ENCODE measurements at regions not wholly inside any gene's neighbourhood (a gene's known extent, or its start where the extent isn't known, plus 50 kb on each side); places are given as distances from the start of the nearest gene placed in this dataset.
"Not testable (repeated sequence)": the region's sequence is repeated elsewhere in the genome, so short reads cannot be mapped to it uniquely, and the experiment has no call there.

GRCh38 chr9:81079055-81079454 lies 610.3 kb downstream of the TLE1 start:
- H3K27ac Mint-ChIP-seq = no peak overlapping the region
- no peak for ATAC-seq (ENCODE audit: low read depth)
- no peak overlapping the region for H3K4me3 Mint-ChIP-seq
- H3K4me1 Mint-ChIP-seq = no peaks in the 10 kb centered on the region
- no peaks in the 10 kb centered on the region for H3K27me3 Mint-ChIP-seq
- H3K36me3 Mint-ChIP-seq = no peaks in the 10 kb centered on the region
- no peaks in the 10 kb centered on the region for H3K9me3 Mint-ChIP-seq
- no peak for DNase-seq (ENCODE audit: low spot score in 2 of 2)

DNA sequence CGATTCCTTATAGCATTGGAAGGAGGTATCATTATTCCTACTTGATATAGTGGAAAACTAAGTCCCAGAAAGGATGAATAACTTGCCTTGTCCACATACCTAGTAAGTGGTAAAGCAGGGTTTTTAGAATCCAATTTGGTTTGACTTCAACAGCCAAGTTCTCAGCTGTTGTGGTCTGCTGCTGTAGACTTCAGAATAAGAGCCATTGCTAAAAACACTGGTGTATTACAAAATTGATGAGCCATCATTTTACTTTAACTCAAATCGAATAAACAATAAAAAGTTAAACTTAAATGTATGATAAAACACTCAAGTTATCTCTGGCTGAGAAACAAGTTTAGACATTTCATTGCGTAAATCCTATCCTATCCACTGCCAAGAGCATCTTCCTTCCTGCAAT lies 610.8 kb downstream of the TLE1 start:
- H3K9me3 Mint-ChIP-seq = no peaks in the 10 kb centered on the region
- H3K36me3 Mint-ChIP-seq = no peaks in the 10 kb centered on the region
- H3K4me1 Mint-ChIP-seq = no peaks in the 10 kb centered on the region
- H3K27me3 Mint-ChIP-seq = no peaks in the 10 kb centered on the region
- H3K27ac Mint-ChIP-seq = no peak overlapping the region
- no peak for ATAC-seq (ENCODE audit: low read depth)
- no peak overlapping the region for H3K4me3 Mint-ChIP-seq
- no peak for DNase-seq (ENCODE audit: low spot score in 2 of 2)

- ATAC-seq (ENCODE audit: low read depth) (no peak), DNase-seq (ENCODE audit: low spot score in 2 of 2) (no peak)
- Mint-ChIP-seq H3K27ac (no peak overlapping the region), H3K36me3 (no peaks in the 10 kb centered on the region), H3K27me3 (no peaks in the 10 kb centered on the region), H3K4me3 (no peak overlapping the region), H3K4me1 (no peaks in the 10 kb centered on the region), H3K9me3 (no peaks in the 10 kb centered on the region)
These were observed 611.8 kb downstream of the TLE1 start for GRCh38 chr9:81077572-81077971.

GRCh38 chr9:81076131-81076530 lies 613.2 kb downstream of the TLE1 start:
- no peak for ATAC-seq (ENCODE audit: low read depth)
- H3K4me3 Mint-ChIP-seq = no peak overlapping the region
- no peak for DNase-seq (ENCODE audit: low spot score in 2 of 2)
- H3K27ac Mint-ChIP-seq = no peak overlapping the region
- no peaks in the 10 kb centered on the region for H3K4me1 Mint-ChIP-seq
- no peaks in the 10 kb centered on the region for H3K27me3 Mint-ChIP-seq
- H3K9me3 Mint-ChIP-seq = no peaks in the 10 kb centered on the region
- no peaks in the 10 kb centered on the region for H3K36me3 Mint-ChIP-seq

GRCh38 chr9:81074221-81074620 lies 615.1 kb downstream of the TLE1 start:
- no peaks in the 10 kb centered on the region for H3K9me3 Mint-ChIP-seq
- H3K4me1 Mint-ChIP-seq = no peaks in the 10 kb centered on the region
- H3K36me3 Mint-ChIP-seq = no peaks in the 10 kb centered on the region
- no peak overlapping the region for H3K4me3 Mint-ChIP-seq
- no peak overlapping the region for H3K27ac Mint-ChIP-seq
- DNase-seq (ENCODE audit: low spot score in 2 of 2) (no peak), ATAC-seq (ENCODE audit: low read depth) (no peak)
- no peaks in the 10 kb centered on the region for H3K27me3 Mint-ChIP-seq

DNA sequence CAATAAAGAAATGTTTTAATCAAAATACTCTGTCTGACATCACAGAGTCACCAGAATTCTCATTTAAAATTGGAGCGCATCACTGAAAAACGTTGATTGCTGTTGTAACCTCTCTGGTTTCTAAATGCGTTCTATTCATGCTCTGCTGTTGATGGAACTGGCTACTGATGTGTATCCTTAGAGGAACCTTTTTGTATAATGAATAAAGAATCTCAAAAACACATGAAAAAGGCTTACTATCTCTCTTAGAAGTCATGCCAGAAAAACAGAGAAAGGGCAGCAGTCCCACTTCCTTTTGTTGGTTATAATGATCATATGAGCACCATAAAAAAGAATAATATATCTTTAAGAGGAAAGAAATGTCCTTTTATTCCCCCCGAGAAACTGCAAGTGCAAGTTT lies 615.5 kb downstream of the TLE1 start:
- Mint-ChIP-seq H3K4me3 (no peak overlapping the region), H3K4me1 (no peaks in the 10 kb centered on the region), H3K9me3 (no peaks in the 10 kb centered on the region), H3K27me3 (no peaks in the 10 kb centered on the region), H3K36me3 (no peaks in the 10 kb centered on the region), H3K27ac (no peak overlapping the region)
- DNase-seq (ENCODE audit: low spot score in 2 of 2) (no peak), ATAC-seq (ENCODE audit: low read depth) (no peak)

DNA sequence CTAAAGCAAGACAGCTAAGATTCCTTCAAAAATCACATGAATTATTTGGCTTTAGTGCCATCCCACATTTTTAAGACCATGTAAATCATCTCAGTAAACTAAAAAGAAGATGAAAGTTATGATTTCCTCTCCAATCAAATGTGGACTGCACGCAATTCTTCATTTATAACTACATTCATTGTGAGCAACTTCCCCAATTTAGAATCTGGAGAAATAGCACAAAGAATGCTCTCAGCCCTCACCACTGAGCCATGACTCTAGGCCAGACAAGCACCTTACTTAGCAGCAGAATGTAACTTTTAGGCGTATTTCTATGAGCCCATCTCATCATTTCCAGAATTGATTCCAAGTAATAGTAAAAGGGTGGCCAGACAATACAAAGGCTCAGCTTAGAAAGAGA lies 616.6 kb downstream of the TLE1 start:
- Mint-ChIP-seq H3K36me3 (no peaks in the 10 kb centered on the region), H3K27me3 (no peaks in the 10 kb centered on the region)

DNA sequence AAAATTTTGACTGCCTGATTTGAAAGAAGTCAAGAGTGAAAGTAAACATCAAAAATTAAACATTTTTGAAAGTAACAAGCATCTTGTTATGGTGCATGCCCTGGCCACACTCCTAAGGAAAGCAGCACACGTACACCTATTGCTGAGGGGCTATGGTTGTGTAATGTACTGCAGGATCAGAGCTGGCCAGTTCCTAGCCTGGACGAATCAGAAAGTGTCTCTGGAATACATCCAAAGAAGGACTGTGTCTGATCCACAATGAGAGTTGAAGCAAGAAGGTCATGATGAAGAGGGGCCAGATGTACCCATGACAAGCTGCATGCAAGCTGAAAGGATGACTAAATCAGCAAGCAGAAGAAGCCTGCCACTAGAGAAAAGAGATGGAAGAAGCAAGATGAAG lies 618.2 kb downstream of the TLE1 start:
- H3K27ac Mint-ChIP-seq = no peak overlapping the region
- DNase-seq (ENCODE audit: low spot score in 2 of 2) = no peak
- no peaks in the 10 kb centered on the region for H3K9me3 Mint-ChIP-seq

More for the DNA sequence above, 616.6 kb downstream of the TLE1 start:
- no peak for DNase-seq (ENCODE audit: low spot score in 2 of 2)
- no peak for ATAC-seq (ENCODE audit: low read depth)
- Mint-ChIP-seq H3K4me3 (no peak overlapping the region), H3K4me1 (no peaks in the 10 kb centered on the region), H3K27ac (no peak overlapping the region), H3K9me3 (no peaks in the 10 kb centered on the region)

GRCh38 chr9:81070689-81071088 lies 618.7 kb downstream of the TLE1 start:
- Mint-ChIP-seq H3K27ac (no peak overlapping the region), H3K9me3 (peaks cover 1% of the 10 kb centered on the region), H3K4me3 (no peak overlapping the region), H3K27me3 (no peaks in the 10 kb centered on the region), H3K36me3 (no peaks in the 10 kb centered on the region), H3K4me1 (no peaks in the 10 kb centered on the region)
- ATAC-seq (ENCODE audit: low read depth) (no peak), DNase-seq (ENCODE audit: low spot score in 2 of 2) (no peak)

More for the DNA sequence above, 618.2 kb downstream of the TLE1 start:
- Mint-ChIP-seq H3K36me3 (no peaks in the 10 kb centered on the region), H3K27me3 (no peaks in the 10 kb centered on the region), H3K4me3 (no peak overlapping the region), H3K4me1 (no peaks in the 10 kb centered on the region)
- ATAC-seq (ENCODE audit: low read depth) = no peak

GRCh38 chr9:81069923-81070322 lies 619.4 kb downstream of the TLE1 start:
- Mint-ChIP-seq H3K36me3 (no peaks in the 10 kb centered on the region), H3K27me3 (no peaks in the 10 kb centered on the region), H3K4me3 (no peak overlapping the region)

GRCh38 chr9:81069038-81069795 lies 620.1 kb downstream of the TLE1 start:
- Mint-ChIP-seq H3K36me3 (no peaks in the 10 kb centered on the region), H3K27me3 (no peaks in the 10 kb centered on the region), H3K4me1 (no peaks in the 10 kb centered on the region), H3K4me3 (no peak overlapping the region), H3K9me3 (peaks cover 1% of the 10 kb centered on the region), H3K27ac (no peak overlapping the region)
- DNase-seq (ENCODE audit: low spot score in 2 of 2) (no peak), ATAC-seq (ENCODE audit: low read depth) (no peak)

More at GRCh38 chr9:81069923-81070322, 619.4 kb downstream of the TLE1 start:
- Mint-ChIP-seq H3K4me1 (no peaks in the 10 kb centered on the region), H3K27ac (no peak overlapping the region), H3K9me3 (peaks cover 1% of the 10 kb centered on the region)
- ATAC-seq (ENCODE audit: low read depth) (no peak), DNase-seq (ENCODE audit: low spot score in 2 of 2) (no peak)

- H3K27ac Mint-ChIP-seq; H3K9me3 Mint-ChIP-seq; DNase-seq (ENCODE audit: low spot score in 2 of 2); H3K4me3 Mint-ChIP-seq; H3K4me1 Mint-ChIP-seq; ATAC-seq (ENCODE audit: low read depth); H3K36me3 Mint-ChIP-seq; H3K27me3 Mint-ChIP-seq: not testable (repeated sequence)
These were observed 626.4 kb downstream of the TLE1 start for GRCh38 chr9:81062995-81063394.

GRCh38 chr9:81058782-81059181 lies 630.6 kb downstream of the TLE1 start:
- no peak for ATAC-seq (ENCODE audit: low read depth)

GRCh38 chr9:81053298-81054025 lies 635.9 kb downstream of the TLE1 start:
- H3K4me3 Mint-ChIP-seq = no peak overlapping the region
- no peak overlapping the region for H3K27ac Mint-ChIP-seq
- no peak for ATAC-seq (ENCODE audit: low read depth)
- H3K9me3 Mint-ChIP-seq = no peaks in the 10 kb centered on the region
- no peaks in the 10 kb centered on the region for H3K4me1 Mint-ChIP-seq
- H3K36me3 Mint-ChIP-seq = no peaks in the 10 kb centered on the region
- H3K27me3 Mint-ChIP-seq = peaks cover 2% of the 10 kb centered on the region
- no peak for DNase-seq (ENCODE audit: low spot score in 2 of 2)

More at GRCh38 chr9:81058782-81059181, 630.6 kb downstream of the TLE1 start:
- DNase-seq (ENCODE audit: low spot score in 2 of 2) = no peak
- Mint-ChIP-seq H3K27ac (no peak overlapping the region), H3K4me1 (no peaks in the 10 kb centered on the region), H3K9me3 (peaks cover 4% of the 10 kb centered on the region), H3K4me3 (no peak overlapping the region), H3K36me3 (no peaks in the 10 kb centered on the region), H3K27me3 (no peaks in the 10 kb centered on the region)

GRCh38 chr9:81052846-81053245 lies 636.5 kb downstream of the TLE1 start:
- Mint-ChIP-seq H3K9me3 (no peaks in the 10 kb centered on the region), H3K27me3 (peaks cover 2% of the 10 kb centered on the region), H3K4me3 (no peak overlapping the region), H3K36me3 (no peaks in the 10 kb centered on the region), H3K4me1 (no peaks in the 10 kb centered on the region), H3K27ac (no peak overlapping the region)
- ATAC-seq (ENCODE audit: low read depth) (no peak), DNase-seq (ENCODE audit: low spot score in 2 of 2) (no peak)

All from memory B cell (primary cell).